Duodenal mucosa (tissue), 2 donors: ENCODE measurements at regions not wholly inside any gene's neighbourhood (a gene's known extent, or its start where the extent isn't known, plus 50 kb on each side); places are given as distances from the start of the nearest gene placed in this dataset.
"Not testable (repeated sequence)": the region's sequence is repeated elsewhere in the genome, so short reads cannot be mapped to it uniquely, and the experiment has no call there.

ENCODE experiments used
- H3K27ac ChIP-seq: one replicate; pipeline ENCODE4 v1.7.0; 2013; ENCODE audit warnings: low read depth, low read length
- H3K27me3 ChIP-seq, 2 donors: one replicate each; pipeline ENCODE4 v1.7.0; 2013; ENCODE audit warnings: low read length in 2 of 2, control low read depth in 1 of 2; ENCODE audit not compliant: insufficient read depth in 2 of 2, control insufficient read depth in 1 of 2
- H3K36me3 ChIP-seq, 2 donors: one replicate each; pipeline ENCODE4 v1.7.0; 2013; ENCODE audit warnings: low read length in 2 of 2, control low read depth in 1 of 2; ENCODE audit not compliant: insufficient read depth in 2 of 2, control insufficient read depth in 1 of 2
- H3K4me1 ChIP-seq, 2 donors: one replicate each; pipeline ENCODE4 v1.7.0; 2013; ENCODE audit warnings: low read length in 2 of 2, control low read depth in 1 of 2; ENCODE audit not compliant: insufficient read depth in 2 of 2, control insufficient read depth in 1 of 2
- H3K4me3 ChIP-seq, 2 donors: one replicate each; pipeline ENCODE4 v1.7.0; 2013; ENCODE audit warnings: low read length in 2 of 2, low read depth in 1 of 2
- H3K9ac ChIP-seq, 2 donors: one replicate each; pipeline ENCODE4 v1.7.0; 2013; ENCODE audit warnings: low read length in 2 of 2, low read depth in 1 of 2
- H3K9me3 ChIP-seq, 2 donors: one replicate each; pipeline ENCODE4 v1.7.0; 2013; ENCODE audit warnings: low read length in 2 of 2, control low read depth in 1 of 2; ENCODE audit not compliant: control insufficient read depth in 1 of 2

- H3K4me1 ChIP-seq = no peaks in the 10 kb centered on the region
- H3K9ac ChIP-seq = no peak overlapping the region
- H3K27me3 ChIP-seq = no peaks in the 10 kb centered on the region
- H3K9me3 ChIP-seq = peaks cover 5 to 9% of the 10 kb centered on the region in 2 donors
- no peak overlapping the region for H3K27ac ChIP-seq
- no peaks in the 10 kb centered on the region for H3K36me3 ChIP-seq
- H3K4me3 ChIP-seq = no peak overlapping the region
Measured at GRCh38 chr3:72071624-72072023, 286.7 kb upstream of the PROK2 start.

GRCh38 chr3:72070005-72070404, 285.1 kb upstream of the PROK2 start:
- Histone ChIP-seq H3K27ac (no peak overlapping the region), H3K9ac (no peak overlapping the region), H3K9me3 (no peaks in the 10 kb centered on the region), H3K27me3 (no peaks in the 10 kb centered on the region), H3K36me3 (no peaks in the 10 kb centered on the region), H3K4me3 (no peak overlapping the region), H3K4me1 (no peaks in the 10 kb centered on the region)

GRCh38 chr3:72069543-72069942, 284.6 kb upstream of the PROK2 start:
- Histone ChIP-seq H3K27me3 (no peaks in the 10 kb centered on the region), H3K27ac (no peak overlapping the region), H3K4me3 (no peak overlapping the region), H3K9me3 (no peaks in the 10 kb centered on the region), H3K9ac (no peak overlapping the region), H3K4me1 (no peaks in the 10 kb centered on the region), H3K36me3 (no peaks in the 10 kb centered on the region)

GRCh38 chr3:72068621-72069020, 283.7 kb upstream of the PROK2 start:
- Histone ChIP-seq H3K9ac (no peak overlapping the region), H3K4me3 (no peak overlapping the region), H3K9me3 (no peaks in the 10 kb centered on the region), H3K27me3 (no peaks in the 10 kb centered on the region), H3K4me1 (no peaks in the 10 kb centered on the region), H3K27ac (no peak overlapping the region), H3K36me3 (no peaks in the 10 kb centered on the region)

- H3K27ac ChIP-seq = no peak overlapping the region
- H3K4me3 ChIP-seq = no peak overlapping the region
- H3K27me3 ChIP-seq = no peaks in the 10 kb centered on the region
- H3K36me3 ChIP-seq = no peaks in the 10 kb centered on the region
- no peaks in the 10 kb centered on the region for H3K4me1 ChIP-seq
- no peaks in the 10 kb centered on the region for H3K9me3 ChIP-seq
- H3K9ac ChIP-seq = no peak overlapping the region
Measured at GRCh38 chr3:72067721-72068120, 282.8 kb upstream of the PROK2 start.

GRCh38 chr3:72065872-72066641, 281.1 kb upstream of the PROK2 start:
- Histone ChIP-seq H3K4me3 (no peak overlapping the region), H3K27me3 (no peaks in the 10 kb centered on the region), H3K36me3 (no peaks in the 10 kb centered on the region), H3K27ac (no peak overlapping the region), H3K9ac (no peak overlapping the region), H3K4me1 (no peaks in the 10 kb centered on the region), H3K9me3 (no peaks in the 10 kb centered on the region)

- Histone ChIP-seq H3K4me3 (no peak overlapping the region), H3K36me3 (no peaks in the 10 kb centered on the region), H3K4me1 (no peaks in the 10 kb centered on the region), H3K9ac (no peak overlapping the region), H3K9me3 (no peaks in the 10 kb centered on the region), H3K27me3 (no peaks in the 10 kb centered on the region), H3K27ac (no peak overlapping the region)
Measured at GRCh38 chr3:72065236-72065635, 280.3 kb upstream of the PROK2 start.

- not testable (repeated sequence) for H3K27ac ChIP-seq, H3K9ac ChIP-seq, H3K4me3 ChIP-seq, H3K9me3 ChIP-seq, H3K4me1 ChIP-seq, H3K27me3 ChIP-seq, H3K36me3 ChIP-seq
Measured at GRCh38 chr3:72064727-72065126, 279.8 kb upstream of the PROK2 start.

GRCh38 chr3:72062017-72062416, 277.1 kb upstream of the PROK2 start:
- H3K27me3 ChIP-seq = no peaks in the 10 kb centered on the region
- no peak overlapping the region for H3K9ac ChIP-seq
- no peak overlapping the region for H3K27ac ChIP-seq
- no peaks in the 10 kb centered on the region for H3K36me3 ChIP-seq
- H3K9me3 ChIP-seq = no peaks in the 10 kb centered on the region
- H3K4me1 ChIP-seq = no peaks in the 10 kb centered on the region
- no peak overlapping the region for H3K4me3 ChIP-seq

GRCh38 chr3:72060447-72061034, 275.6 kb upstream of the PROK2 start:
- H3K9me3 ChIP-seq = no peaks in the 10 kb centered on the region
- H3K36me3 ChIP-seq = no peaks in the 10 kb centered on the region
- no peaks in the 10 kb centered on the region for H3K4me1 ChIP-seq
- no peaks in the 10 kb centered on the region for H3K27me3 ChIP-seq
- H3K27ac ChIP-seq = no peak overlapping the region
- no peak overlapping the region for H3K4me3 ChIP-seq
- no peak overlapping the region for H3K9ac ChIP-seq
